Stimulated activated naive CD8-positive, alpha-beta T cell treated with anti-CD3 and anti-CD28 coated beads, Interleukin-15, amount 100 ng/mL, for 72 hours (primary cell): ENCODE measurements at regions not wholly inside any gene's neighbourhood (a gene's known extent, or its start where the extent isn't known, plus 50 kb on each side); places are given as distances from the start of the nearest gene placed in this dataset.
"Not testable (repeated sequence)": the region's sequence is repeated elsewhere in the genome, so short reads cannot be mapped to it uniquely, and the experiment has no call there.

Experiments
- ATAC-seq: fragments of 150-1000 bp; cut with Tn5 transposase; 2 replicates; pipeline ENCODE4 v1.10.0; 2021; ENCODE audit warnings: mild to moderate bottlenecking, moderate library complexity
- DNase-seq, 2 donors: peaks; one replicate each; pipeline ENCODE4 v3.0.0; 2021 to 2022
- H3K27ac Mint-ChIP-seq, 2 donors: one replicate each; pipeline ENCODE4 v1.8.0; 2022; ENCODE audit warnings: mild to moderate bottlenecking in 2 of 2, mixed read lengths in 2 of 2, moderate library complexity in 2 of 2
- H3K27me3 Mint-ChIP-seq: one replicate; pipeline ENCODE4 v1.8.0; 2022; ENCODE audit warnings: mixed read lengths
- H3K4me1 Mint-ChIP-seq: one replicate; pipeline ENCODE4 v1.8.0; 2022; ENCODE audit warnings: mild to moderate bottlenecking, mixed read lengths
- H3K4me3 Mint-ChIP-seq, 2 donors: one replicate each; pipeline ENCODE4 v1.8.0; 2022; ENCODE audit warnings: mild to moderate bottlenecking in 2 of 2, mixed read lengths in 2 of 2, moderate library complexity in 1 of 2
- H3K9me3 Mint-ChIP-seq, 2 donors: one replicate each; pipeline ENCODE4 v1.8.0; 2022; ENCODE audit warnings: mixed read lengths in 2 of 2

GRCh38 chrX:88136328-88136727, 610.7 kb upstream of the CPXCR1 start:
- ATAC-seq, result no peak

DNA sequence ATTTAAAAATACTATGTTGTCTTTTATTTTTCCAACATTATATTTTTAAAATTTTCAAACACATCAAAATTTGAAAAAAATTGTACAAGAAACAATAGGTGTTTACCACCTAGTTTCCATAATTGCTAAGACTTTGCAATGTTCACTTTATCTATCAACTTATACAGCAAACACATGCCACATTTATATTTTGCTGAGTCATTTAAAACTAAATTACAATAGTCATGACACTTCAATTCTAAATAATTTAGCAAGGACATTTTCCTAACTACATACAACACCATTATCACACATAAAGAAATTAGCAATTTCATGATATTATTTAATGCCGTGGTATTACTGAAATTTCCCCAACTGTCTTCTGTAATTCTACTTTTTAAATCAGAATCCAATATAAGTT, 600.4 kb upstream of the CPXCR1 start:
- Mint-ChIP-seq H3K9me3 (no peaks in the 10 kb centered on the region), H3K4me3 (no peak overlapping the region), H3K4me1 (no peaks in the 10 kb centered on the region), H3K27ac (no peak overlapping the region), H3K27me3 (no peaks in the 10 kb centered on the region)
- DNase-seq (no peak), ATAC-seq (no peak)

More at GRCh38 chrX:88136328-88136727, 610.7 kb upstream of the CPXCR1 start:
- no peaks in the 10 kb centered on the region for H3K9me3 Mint-ChIP-seq
- H3K27me3 Mint-ChIP-seq, result no peaks in the 10 kb centered on the region
- no peak overlapping the region for H3K4me3 Mint-ChIP-seq
- H3K4me1 Mint-ChIP-seq, result no peaks in the 10 kb centered on the region
- DNase-seq, result no peak
- no peak overlapping the region for H3K27ac Mint-ChIP-seq

DNA sequence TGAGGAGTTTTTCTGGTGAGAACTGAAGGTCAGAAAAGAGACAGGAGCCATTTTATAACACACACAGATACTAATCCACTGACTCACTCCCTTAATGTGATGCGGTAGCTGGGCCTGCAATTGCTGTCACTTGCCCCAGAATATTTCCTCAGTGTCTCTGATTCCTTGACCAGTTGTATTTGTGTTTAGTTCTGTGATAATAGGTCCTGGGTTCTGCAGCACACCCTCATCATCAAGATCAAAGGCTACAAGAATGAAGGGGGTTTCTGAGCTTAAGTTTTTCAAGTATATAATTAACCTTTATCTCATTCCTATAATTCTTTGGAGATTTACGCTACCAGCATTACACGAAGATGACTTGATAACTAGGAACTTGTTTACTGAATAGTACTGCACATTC, 576.5 kb upstream of the CPXCR1 start:
- no peak overlapping the region for H3K27ac Mint-ChIP-seq
- H3K27me3 Mint-ChIP-seq, result no peaks in the 10 kb centered on the region
- ATAC-seq, result no peak
- H3K4me3 Mint-ChIP-seq, result no peak overlapping the region
- no peaks in the 10 kb centered on the region for H3K4me1 Mint-ChIP-seq
- no peak for DNase-seq
- peaks cover 5 to 12% of the 10 kb centered on the region in 2 donors for H3K9me3 Mint-ChIP-seq

DNA sequence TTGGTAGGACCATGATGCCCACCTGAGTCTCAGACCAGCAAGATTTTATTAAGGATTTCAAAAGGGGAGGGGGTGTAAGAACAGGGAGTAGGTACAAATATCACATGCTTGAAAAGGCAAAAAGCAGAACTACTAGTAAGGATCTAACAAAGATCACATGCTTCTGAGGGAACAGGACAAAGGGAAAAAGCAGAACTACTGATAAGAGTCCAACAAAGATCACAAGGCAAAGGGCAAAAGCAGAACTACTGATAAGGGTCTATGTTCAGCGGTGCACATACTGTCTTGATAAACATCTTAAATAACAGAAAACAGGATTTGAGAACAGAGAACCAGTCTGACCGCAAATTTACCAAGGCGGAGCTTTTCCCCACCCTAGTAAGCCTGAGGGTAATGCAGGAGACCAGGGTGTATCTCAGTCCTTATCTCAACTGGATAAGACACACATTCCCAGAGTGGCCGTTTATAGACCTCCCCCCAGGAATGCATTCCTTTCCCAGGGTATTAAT, 573.0 kb upstream of the CPXCR1 start:
- H3K4me3 Mint-ChIP-seq, DNase-seq, H3K4me1 Mint-ChIP-seq, ATAC-seq, H3K27ac Mint-ChIP-seq, H3K27me3 Mint-ChIP-seq, H3K9me3 Mint-ChIP-seq: not testable (repeated sequence)

- Mint-ChIP-seq H3K4me3 (no peak overlapping the region), H3K27me3 (no peaks in the 10 kb centered on the region), H3K9me3 (no peaks in the 10 kb centered on the region), H3K4me1 (no peaks in the 10 kb centered on the region), H3K27ac (no peak overlapping the region)
- DNase-seq, result no peak
- ATAC-seq, result no peak
Observed at GRCh38 chrX:88202149-88202548, 544.9 kb upstream of the CPXCR1 start.

- Mint-ChIP-seq H3K27me3 (no peaks in the 10 kb centered on the region), H3K9me3 (peaks cover 0 to 6% of the 10 kb centered on the region in 2 donors), H3K4me3 (no peak overlapping the region), H3K4me1 (no peaks in the 10 kb centered on the region), H3K27ac (no peak overlapping the region)
- ATAC-seq (no peak), DNase-seq (no peak)
Observed at GRCh38 chrX:88244066-88244465, 503.0 kb upstream of the CPXCR1 start.

- Mint-ChIP-seq H3K27me3 (no peaks in the 10 kb centered on the region), H3K4me3 (no peak overlapping the region), H3K4me1 (no peaks in the 10 kb centered on the region), H3K9me3 (peaks cover 0 to 5% of the 10 kb centered on the region in 2 donors), H3K27ac (no peak overlapping the region)
- DNase-seq (no peak), ATAC-seq (no peak)
Observed at GRCh38 chrX:88284844-88285243, 462.2 kb upstream of the CPXCR1 start.

DNA sequence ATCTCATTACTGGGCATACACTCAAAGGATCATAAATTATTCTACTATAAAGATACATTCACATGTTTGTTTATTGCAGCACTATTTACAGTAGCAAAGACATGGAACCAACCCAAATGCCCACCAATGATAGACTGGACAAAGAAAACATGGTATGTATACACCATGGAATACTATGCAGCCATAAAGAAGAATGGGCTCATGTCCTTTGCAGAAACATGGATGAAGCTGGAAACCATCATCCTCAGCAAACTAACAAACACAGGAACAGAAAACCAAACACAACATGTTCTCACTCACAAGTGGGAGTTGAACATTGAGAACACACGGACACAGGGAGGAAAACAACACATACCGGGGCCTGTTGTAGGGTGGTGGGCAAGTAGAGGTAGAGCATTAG, 433.1 kb upstream of the CPXCR1 start:
- H3K9me3 Mint-ChIP-seq, result peaks cover 8 to 28% of the 10 kb centered on the region in 2 donors
- H3K4me1 Mint-ChIP-seq, DNase-seq, ATAC-seq, H3K27ac Mint-ChIP-seq, H3K27me3 Mint-ChIP-seq, H3K4me3 Mint-ChIP-seq: not testable (repeated sequence)

GRCh38 chrX:88325634-88326033, 421.4 kb upstream of the CPXCR1 start:
- Mint-ChIP-seq H3K27me3 (no peaks in the 10 kb centered on the region), H3K4me3 (no peak overlapping the region), H3K27ac (no peak overlapping the region), H3K4me1 (no peaks in the 10 kb centered on the region), H3K9me3 (no peaks in the 10 kb centered on the region)
- DNase-seq (no peak), ATAC-seq (no peak)

- ATAC-seq, result no peak
- no peak for DNase-seq
- H3K27me3 Mint-ChIP-seq, result no peaks in the 10 kb centered on the region
- H3K27ac Mint-ChIP-seq, result no peak overlapping the region
- no peaks in the 10 kb centered on the region for H3K9me3 Mint-ChIP-seq
- H3K4me1 Mint-ChIP-seq, result no peaks in the 10 kb centered on the region
- no peak overlapping the region for H3K4me3 Mint-ChIP-seq
Observed at GRCh38 chrX:88355252-88355651, 391.8 kb upstream of the CPXCR1 start.

DNA sequence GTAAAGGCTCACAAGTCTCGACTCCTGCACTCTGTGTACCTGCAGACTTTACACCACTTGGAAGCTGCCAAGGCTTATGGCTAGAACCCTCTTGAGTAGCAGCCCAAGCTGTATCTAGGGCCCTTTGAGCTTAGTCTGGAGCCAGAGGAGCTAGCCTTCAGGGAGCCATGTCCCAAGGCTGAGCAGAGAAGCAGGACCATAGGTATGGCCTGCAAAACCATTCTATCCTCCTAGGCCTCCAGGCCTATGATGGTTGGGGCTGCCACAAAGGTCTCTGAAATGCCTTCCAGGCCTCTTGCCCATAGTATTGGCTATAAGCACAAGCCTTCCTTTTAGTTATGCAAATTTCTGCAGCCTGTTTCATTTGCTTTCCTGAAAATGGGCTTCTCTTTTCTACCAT, 380.7 kb upstream of the CPXCR1 start:
- Mint-ChIP-seq H3K4me1 (no peaks in the 10 kb centered on the region), H3K4me3 (no peak overlapping the region), H3K27me3 (no peaks in the 10 kb centered on the region), H3K9me3 (peaks cover 0 to 7% of the 10 kb centered on the region in 2 donors), H3K27ac (no peak overlapping the region)
- DNase-seq (no peak), ATAC-seq (no peak)

DNA sequence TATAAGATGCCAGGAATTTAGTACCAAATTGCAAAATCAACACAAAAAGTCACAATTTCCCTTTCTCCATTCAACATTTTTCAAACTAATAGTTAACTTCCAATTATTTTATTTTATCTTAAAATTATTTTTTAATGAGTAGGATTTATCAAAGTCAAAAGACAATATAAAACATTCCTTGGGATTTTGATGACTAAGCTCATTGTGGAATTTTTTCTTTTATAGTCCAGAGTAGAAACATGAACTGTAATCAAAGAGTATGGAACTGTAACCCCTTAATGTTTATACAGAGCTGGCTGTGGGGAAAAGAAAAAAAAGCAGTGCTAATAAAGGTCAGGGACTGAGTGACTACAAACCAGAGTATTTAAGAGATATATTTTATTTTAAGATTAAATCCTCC, 368.6 kb upstream of the CPXCR1 start:
- H3K27me3 Mint-ChIP-seq, result no peaks in the 10 kb centered on the region
- no peak for DNase-seq
- H3K4me3 Mint-ChIP-seq, result no peak overlapping the region
- H3K27ac Mint-ChIP-seq, result no peak overlapping the region
- H3K9me3 Mint-ChIP-seq, result peaks cover 0 to 9% of the 10 kb centered on the region in 2 donors
- no peak for ATAC-seq
- no peaks in the 10 kb centered on the region for H3K4me1 Mint-ChIP-seq

GRCh38 chrX:88397551-88397950, 349.5 kb upstream of the CPXCR1 start:
- no peaks in the 10 kb centered on the region for H3K27me3 Mint-ChIP-seq
- H3K4me3 Mint-ChIP-seq, result no peak overlapping the region
- no peak for DNase-seq

GRCh38 chrX:88416002-88416401, 331.0 kb upstream of the CPXCR1 start:
- Mint-ChIP-seq H3K4me3 (no peak overlapping the region), H3K27ac (no peak overlapping the region), H3K27me3 (no peaks in the 10 kb centered on the region), H3K4me1 (no peaks in the 10 kb centered on the region), H3K9me3 (no peaks in the 10 kb centered on the region)
- ATAC-seq, result no peak
- no peak for DNase-seq

More at GRCh38 chrX:88397551-88397950, 349.5 kb upstream of the CPXCR1 start:
- no peak overlapping the region for H3K27ac Mint-ChIP-seq
- H3K4me1 Mint-ChIP-seq, result no peaks in the 10 kb centered on the region
- H3K9me3 Mint-ChIP-seq, result no peaks in the 10 kb centered on the region
- ATAC-seq, result no peak

DNA sequence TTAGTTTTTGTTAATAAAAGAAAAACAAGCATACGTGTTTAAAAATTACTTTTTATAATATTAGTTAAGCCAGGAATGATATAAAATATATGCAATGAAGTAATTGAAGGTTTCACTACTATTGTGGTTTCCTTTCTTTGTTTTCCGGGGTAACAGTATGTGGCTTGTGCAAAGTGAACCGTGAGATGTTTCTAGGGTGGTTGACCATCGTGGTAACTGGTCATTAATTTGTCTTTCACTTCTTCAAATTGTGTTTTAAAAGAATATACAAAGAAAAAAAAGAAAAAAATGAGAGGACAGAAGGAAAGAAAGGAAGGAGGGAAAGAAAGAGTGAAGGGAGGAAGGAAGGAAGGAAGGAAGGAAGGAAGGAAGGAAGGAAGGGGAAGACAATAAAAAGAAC, 330.1 kb upstream of the CPXCR1 start:
- ATAC-seq (no peak), DNase-seq (no peak)
- no peak overlapping the region for H3K4me3 Mint-ChIP-seq
- H3K9me3 Mint-ChIP-seq, result no peaks in the 10 kb centered on the region
- no peaks in the 10 kb centered on the region for H3K27me3 Mint-ChIP-seq
- no peaks in the 10 kb centered on the region for H3K4me1 Mint-ChIP-seq
- no peak overlapping the region for H3K27ac Mint-ChIP-seq

GRCh38 chrX:88424071-88424470, 323.0 kb upstream of the CPXCR1 start:
- Mint-ChIP-seq H3K9me3 (no peaks in the 10 kb centered on the region), H3K4me3 (no peak overlapping the region), H3K27me3 (no peaks in the 10 kb centered on the region), H3K27ac (no peak overlapping the region), H3K4me1 (no peaks in the 10 kb centered on the region)
- no peak for ATAC-seq
- DNase-seq, result no peak

DNA sequence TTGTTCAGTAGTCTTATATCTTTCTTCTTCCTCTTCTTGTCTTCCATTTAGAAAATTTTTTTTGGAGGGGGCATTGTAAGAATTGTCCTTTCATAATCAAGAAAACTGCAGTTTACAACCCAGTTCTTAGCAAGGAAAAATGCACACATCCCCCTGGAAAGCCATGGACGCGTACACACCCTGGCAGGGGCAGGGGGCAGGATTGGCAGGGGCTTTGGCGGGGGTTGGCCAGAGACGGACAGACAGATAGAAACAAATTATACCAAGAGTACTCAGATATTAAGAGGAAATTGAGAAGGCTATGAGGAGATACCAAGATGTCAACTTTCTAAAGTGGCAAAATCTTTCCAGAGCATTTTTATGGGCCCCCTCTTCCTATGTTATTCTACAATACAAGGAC, 322.5 kb upstream of the CPXCR1 start:
- no peaks in the 10 kb centered on the region for H3K9me3 Mint-ChIP-seq
- DNase-seq, result no peak
- H3K27ac Mint-ChIP-seq, result no peak overlapping the region
- H3K27me3 Mint-ChIP-seq, result no peaks in the 10 kb centered on the region
- ATAC-seq, result no peak
- no peaks in the 10 kb centered on the region for H3K4me1 Mint-ChIP-seq
- H3K4me3 Mint-ChIP-seq, result no peak overlapping the region
